ENCODE measurements at regions not wholly inside any gene's neighbourhood (a gene's known extent, or its start where the extent isn't known, plus 50 kb on each side); places are given as distances from the start of the nearest gene placed in this dataset.
"Not testable (repeated sequence)": the region's sequence is repeated elsewhere in the genome, so short reads cannot be mapped to it uniquely, and the experiment has no call there.

DNA sequence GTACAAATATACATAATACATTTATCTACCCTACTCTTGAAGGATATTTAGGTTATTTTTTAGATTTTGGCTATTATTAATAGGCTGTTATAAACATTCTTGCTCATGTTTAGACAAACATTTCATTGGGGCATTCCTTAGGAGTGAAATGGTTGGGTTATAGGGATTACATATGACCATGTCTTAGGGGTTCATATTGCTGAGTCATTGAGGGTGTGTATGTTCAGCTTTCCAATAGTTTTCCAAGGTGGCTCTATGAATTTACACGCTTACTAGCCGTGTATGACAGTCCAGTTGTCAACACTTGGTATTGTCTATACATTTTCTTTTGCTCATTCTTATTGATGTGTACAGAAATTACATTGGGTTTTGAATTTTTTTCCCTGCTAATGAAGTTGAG, 125.8 kb downstream of the OXSM start:
- Histone ChIP-seq H2BK120ac (ENCODE audit: insufficient read depth, low read length, poor library complexity) (no peak overlapping the region), H3K9ac (ENCODE audit: low read length) (no peak overlapping the region), H4K91ac (ENCODE audit: low read depth, low read length) (no peak overlapping the region), H3K9me3 (ENCODE audit: insufficient read depth, low read depth, low read length) (peaks cover 1% of the 10 kb centered on the region), H3K79me2 (ENCODE audit: control insufficient read depth, insufficient read depth, low read length, poor library complexity) (no peaks in the 10 kb centered on the region), H3K4me3 (ENCODE audit: low read depth, low read length) (no peak overlapping the region), H3K23ac (ENCODE audit: low read length) (no peak overlapping the region), H3K4me1 (ENCODE audit: control insufficient read depth in 1 of 2, insufficient read depth in 2 of 2, low read length in 2 of 2) (no peaks in the 10 kb centered on the region), H4K8ac (ENCODE audit: low read depth, low read length) (no peak overlapping the region), H3K18ac (ENCODE audit: low read length) (no peak overlapping the region), H3K27me3 (ENCODE audit: insufficient read depth, low read length) (no peaks in the 10 kb centered on the region), H3K27ac (ENCODE audit: low read depth, low read length) (no peak overlapping the region), H2AFZ (ENCODE audit: insufficient read depth, low read length, poor library complexity) (no peak overlapping the region), H3K4ac (ENCODE audit: low read depth, low read length) (no peak overlapping the region), H3K4me2 (ENCODE audit: low read length) (no peak overlapping the region), H3K79me1 (ENCODE audit: low read length) (no peaks in the 10 kb centered on the region), H2BK5ac (ENCODE audit: low read depth, low read length, poor library complexity) (no peak overlapping the region), H4K12ac (ENCODE audit: low read depth, low read length) (no peak overlapping the region), H2BK12ac (ENCODE audit: low read length) (no peak overlapping the region), H2AK5ac (ENCODE audit: low read length) (no peak overlapping the region), H3K36me3 (ENCODE audit: control insufficient read depth in 1 of 2, insufficient read depth in 2 of 2, low read length in 2 of 2) (no peaks in the 10 kb centered on the region), H3K14ac (ENCODE audit: low read length) (no peak overlapping the region)
- no peak for DNase-seq
- WGBS (ENCODE audit: extremely low coverage, insufficient coverage, insufficient read length), result no CpG with 5 or more reads among the region's 2 CpGs

DNA sequence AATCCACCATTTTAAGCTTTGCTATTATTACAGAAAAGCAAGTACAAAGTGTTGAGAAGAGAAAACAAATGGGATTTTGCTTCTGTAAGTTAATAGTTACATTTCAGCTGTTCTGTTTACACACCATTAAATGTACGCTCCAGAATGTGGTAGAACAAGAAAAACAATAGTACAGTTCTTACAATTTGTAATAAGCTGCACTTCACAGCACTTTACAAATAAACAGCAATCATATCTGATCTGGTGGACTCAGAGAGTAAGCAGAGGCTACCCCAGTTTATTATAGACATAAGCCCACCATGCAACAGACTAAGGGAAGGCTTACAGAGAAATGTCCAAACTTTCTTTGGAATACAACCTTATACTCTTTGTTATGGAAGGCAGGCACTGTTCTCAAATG, 126.4 kb downstream of the OXSM start:
- WGBS (ENCODE audit: extremely low coverage, insufficient coverage, insufficient read length), result no CpG with 5 or more reads among the region's 1 CpG
- Histone ChIP-seq H4K91ac (ENCODE audit: low read depth, low read length) (no peak overlapping the region), H3K4me2 (ENCODE audit: low read length) (no peak overlapping the region)

DNA sequence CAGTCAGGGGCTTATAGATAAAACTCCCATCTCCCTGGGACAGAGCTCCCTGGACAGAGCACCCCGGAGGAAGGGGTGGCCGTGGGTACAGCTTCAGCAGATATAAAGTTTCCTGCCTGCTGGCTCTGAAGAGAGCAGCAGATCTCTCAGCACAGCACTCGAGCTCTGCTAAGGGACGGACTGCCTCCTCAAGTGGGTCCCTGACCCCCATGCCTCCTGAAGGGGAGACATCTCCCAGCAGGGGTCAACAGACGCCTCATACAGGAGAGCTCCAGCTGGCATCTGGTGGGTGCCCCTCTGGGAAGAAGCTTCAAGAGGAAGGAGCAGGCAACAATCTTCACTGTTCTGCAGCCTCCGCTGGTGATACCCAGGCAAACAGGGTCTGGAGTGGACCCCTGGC, 142.1 kb downstream of the OXSM start:
- H3K9me3 ChIP-seq (ENCODE audit: insufficient read depth, low read depth, low read length); H3K18ac ChIP-seq (ENCODE audit: low read length); H3K4me2 ChIP-seq (ENCODE audit: low read length); H2BK120ac ChIP-seq (ENCODE audit: insufficient read depth, low read length, poor library complexity); H3K14ac ChIP-seq (ENCODE audit: low read length); DNase-seq; H4K91ac ChIP-seq (ENCODE audit: low read depth, low read length); H3K27ac ChIP-seq (ENCODE audit: low read depth, low read length); H4K12ac ChIP-seq (ENCODE audit: low read depth, low read length); H2AK5ac ChIP-seq (ENCODE audit: low read length); H3K4me1 ChIP-seq (ENCODE audit: control insufficient read depth in 1 of 2, insufficient read depth in 2 of 2, low read length in 2 of 2); H3K23ac ChIP-seq (ENCODE audit: low read length); H3K79me1 ChIP-seq (ENCODE audit: low read length); H2BK12ac ChIP-seq (ENCODE audit: low read length); H2BK5ac ChIP-seq (ENCODE audit: low read depth, low read length, poor library complexity); H3K9ac ChIP-seq (ENCODE audit: low read length); H3K4me3 ChIP-seq (ENCODE audit: low read depth, low read length); H2AFZ ChIP-seq (ENCODE audit: insufficient read depth, low read length, poor library complexity); H3K4ac ChIP-seq (ENCODE audit: low read depth, low read length); H3K36me3 ChIP-seq (ENCODE audit: control insufficient read depth in 1 of 2, insufficient read depth in 2 of 2, low read length in 2 of 2); H4K8ac ChIP-seq (ENCODE audit: low read depth, low read length); H3K27me3 ChIP-seq (ENCODE audit: insufficient read depth, low read length); H3K79me2 ChIP-seq (ENCODE audit: control insufficient read depth, insufficient read depth, low read length, poor library complexity): not testable (repeated sequence)
- WGBS (ENCODE audit: extremely low coverage, insufficient coverage, insufficient read length), result no CpG with 5 or more reads among the region's 6 CpGs

More for the DNA sequence above, 126.4 kb downstream of the OXSM start:
- no peak overlapping the region for H2AK5ac ChIP-seq (ENCODE audit: low read length)
- no peak overlapping the region for H3K27ac ChIP-seq (ENCODE audit: low read depth, low read length)
- no peaks in the 10 kb centered on the region for H3K36me3 ChIP-seq (ENCODE audit: control insufficient read depth in 1 of 2, insufficient read depth in 2 of 2, low read length in 2 of 2)
- no peak overlapping the region for H2BK5ac ChIP-seq (ENCODE audit: low read depth, low read length, poor library complexity)
- no peak overlapping the region for H3K23ac ChIP-seq (ENCODE audit: low read length)
- H2BK12ac ChIP-seq (ENCODE audit: low read length), result no peak overlapping the region
- no peak overlapping the region for H3K4me3 ChIP-seq (ENCODE audit: low read depth, low read length)
- no peak overlapping the region for H2AFZ ChIP-seq (ENCODE audit: insufficient read depth, low read length, poor library complexity)
- H3K14ac ChIP-seq (ENCODE audit: low read length), result no peak overlapping the region
- H3K27me3 ChIP-seq (ENCODE audit: insufficient read depth, low read length), result no peaks in the 10 kb centered on the region
- H3K9ac ChIP-seq (ENCODE audit: low read length), result no peak overlapping the region
- no peaks in the 10 kb centered on the region for H3K79me2 ChIP-seq (ENCODE audit: control insufficient read depth, insufficient read depth, low read length, poor library complexity)
- peaks cover 1% of the 10 kb centered on the region for H3K9me3 ChIP-seq (ENCODE audit: insufficient read depth, low read depth, low read length)
- H3K18ac ChIP-seq (ENCODE audit: low read length), result no peak overlapping the region
- no peak overlapping the region for H4K8ac ChIP-seq (ENCODE audit: low read depth, low read length)
- no peak overlapping the region for H3K4ac ChIP-seq (ENCODE audit: low read depth, low read length)
- H3K79me1 ChIP-seq (ENCODE audit: low read length), result no peaks in the 10 kb centered on the region
- H3K4me1 ChIP-seq (ENCODE audit: control insufficient read depth in 1 of 2, insufficient read depth in 2 of 2, low read length in 2 of 2), result no peaks in the 10 kb centered on the region
- no peak overlapping the region for H2BK120ac ChIP-seq (ENCODE audit: insufficient read depth, low read length, poor library complexity)
- DNase-seq, result peak in 1 of 2 donors; percentile 37
- no peak overlapping the region for H4K12ac ChIP-seq (ENCODE audit: low read depth, low read length)

DNA sequence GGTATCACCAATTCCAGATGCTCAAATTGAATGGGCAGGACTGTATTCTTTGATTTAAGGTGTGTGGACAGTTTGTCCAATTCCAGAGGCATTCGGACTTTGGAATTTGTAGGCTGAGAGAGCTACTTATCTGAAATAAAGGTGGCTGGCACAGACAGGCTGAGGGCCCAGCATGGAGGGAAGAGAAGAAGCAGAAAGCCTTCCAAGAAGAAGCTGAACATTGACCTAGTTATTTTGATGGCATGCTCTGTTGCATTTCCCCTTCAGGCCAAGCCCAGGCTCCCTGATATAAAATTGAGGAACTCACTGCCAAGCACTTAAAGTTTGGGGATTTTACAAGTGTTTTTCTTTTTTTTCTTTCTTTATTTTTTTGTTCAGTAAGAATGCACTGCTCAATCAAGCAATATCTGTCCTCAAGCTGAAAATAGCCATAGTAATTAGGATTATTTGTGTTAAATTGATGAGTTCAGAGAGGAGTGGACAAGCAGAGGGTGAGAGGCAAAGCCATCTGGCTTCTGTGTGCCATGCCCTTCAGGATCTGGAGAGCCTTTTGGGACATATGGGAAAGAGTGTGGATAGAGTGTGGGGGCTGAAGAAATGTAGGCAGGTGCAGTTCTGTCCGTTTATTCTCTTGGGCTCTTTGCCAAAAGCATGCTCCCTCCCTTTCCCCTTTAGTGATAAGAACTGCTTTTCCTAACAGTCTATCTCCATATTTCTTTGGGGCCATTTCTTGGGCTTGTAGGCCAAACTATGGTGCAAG, 148.9 kb downstream of the OXSM start:
- WGBS (ENCODE audit: extremely low coverage, insufficient coverage, insufficient read length), result no CpG with 5 or more reads among the region's 2 CpGs
- H4K8ac ChIP-seq (ENCODE audit: low read depth, low read length), result no peak overlapping the region

More for the DNA sequence above, 148.9 kb downstream of the OXSM start:
- Histone ChIP-seq H3K27me3 (ENCODE audit: insufficient read depth, low read length) (no peaks in the 10 kb centered on the region), H3K9ac (ENCODE audit: low read length) (no peak overlapping the region), H3K4me2 (ENCODE audit: low read length) (no peak overlapping the region), H3K79me1 (ENCODE audit: low read length) (no peaks in the 10 kb centered on the region), H3K79me2 (ENCODE audit: control insufficient read depth, insufficient read depth, low read length, poor library complexity) (no peaks in the 10 kb centered on the region), H3K27ac (ENCODE audit: low read depth, low read length) (no peak overlapping the region), H2BK120ac (ENCODE audit: insufficient read depth, low read length, poor library complexity) (no peak overlapping the region), H3K23ac (ENCODE audit: low read length) (no peak overlapping the region), H4K12ac (ENCODE audit: low read depth, low read length) (no peak overlapping the region), H2AFZ (ENCODE audit: insufficient read depth, low read length, poor library complexity) (no peak overlapping the region), H3K4me3 (ENCODE audit: low read depth, low read length) (no peak overlapping the region), H2BK12ac (ENCODE audit: low read length) (no peak overlapping the region), H4K91ac (ENCODE audit: low read depth, low read length) (no peak overlapping the region), H2BK5ac (ENCODE audit: low read depth, low read length, poor library complexity) (no peak overlapping the region), H3K18ac (ENCODE audit: low read length) (no peak overlapping the region), H3K9me3 (ENCODE audit: insufficient read depth, low read depth, low read length) (no peaks in the 10 kb centered on the region), H3K4ac (ENCODE audit: low read depth, low read length) (no peak overlapping the region), H3K14ac (ENCODE audit: low read length) (no peak overlapping the region), H3K4me1 (ENCODE audit: control insufficient read depth in 1 of 2, insufficient read depth in 2 of 2, low read length in 2 of 2) (no peaks in the 10 kb centered on the region), H2AK5ac (ENCODE audit: low read length) (no peak overlapping the region), H3K36me3 (ENCODE audit: control insufficient read depth in 1 of 2, insufficient read depth in 2 of 2, low read length in 2 of 2) (no peaks in the 10 kb centered on the region)
- DNase-seq, result no peak
